Stomach (tissue), 4 donors: ENCODE measurements at regions not wholly inside any gene's neighbourhood (a gene's known extent, or its start where the extent isn't known, plus 50 kb on each side); places are given as distances from the start of the nearest gene placed in this dataset.

Experiments
- EP300 ChIP-seq: sonication (generic); formaldehyde crosslinking; IDR thresholded peaks from one replicate; pipeline ENCODE4 v1.6.1; 2017; ENCODE audit warnings: antibody characterized with exemption
- POLR2A ChIP-seq, 4 donors: fragments of 450-650 bp; IDR thresholded peaks; one replicate each; pipeline ENCODE4 v1.6.1; 2016; ENCODE audit warnings: antibody characterized with exemption in 4 of 4, control low read depth in 2 of 4, mild to moderate bottlenecking in 1 of 4, moderate library complexity in 1 of 4
- POLR2AphosphoS5 ChIP-seq, 3 donors: sonication (generic); formaldehyde crosslinking; IDR thresholded peaks; one replicate each; pipeline ENCODE4 v1.6.1; 2016; ENCODE audit warnings: antibody characterized with exemption in 3 of 3
- TF ChIP-seq, protein P1 (sequence below), 7 experiments: fragments of 450-650 bp in 4 of 7; fragments of 200-600 bp in 3 of 7; sonication (generic) in 3 of 7; IDR thresholded peaks; one replicate each; pipeline ENCODE4 v1.5.1; 2016 to 2019; ENCODE audit warnings: antibody characterized with exemption in 7 of 7, control low read depth in 2 of 7, mild to moderate bottlenecking in 1 of 7

DNA sequence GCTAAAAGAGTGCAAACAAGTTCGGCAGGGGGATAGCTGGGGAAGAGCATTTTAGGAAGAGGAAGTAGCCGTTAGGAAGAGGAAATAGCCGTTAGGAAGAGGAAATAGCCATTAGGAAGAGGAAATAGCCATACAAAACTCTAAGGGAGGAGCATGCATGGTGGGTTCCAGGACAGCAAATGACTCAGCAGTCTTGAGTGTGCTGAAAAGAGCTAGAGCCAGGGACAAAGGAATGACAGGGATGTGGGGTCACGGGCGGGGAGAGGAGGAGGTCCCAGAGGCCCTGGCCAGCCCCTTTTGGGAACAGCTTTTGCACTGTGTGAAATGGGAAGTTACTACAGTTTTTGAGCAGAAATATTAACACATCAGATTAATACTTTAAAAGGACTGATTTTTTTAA, 882.6 kb downstream of the TRIML1 start:
- TF ChIP-seq, protein P1, sequence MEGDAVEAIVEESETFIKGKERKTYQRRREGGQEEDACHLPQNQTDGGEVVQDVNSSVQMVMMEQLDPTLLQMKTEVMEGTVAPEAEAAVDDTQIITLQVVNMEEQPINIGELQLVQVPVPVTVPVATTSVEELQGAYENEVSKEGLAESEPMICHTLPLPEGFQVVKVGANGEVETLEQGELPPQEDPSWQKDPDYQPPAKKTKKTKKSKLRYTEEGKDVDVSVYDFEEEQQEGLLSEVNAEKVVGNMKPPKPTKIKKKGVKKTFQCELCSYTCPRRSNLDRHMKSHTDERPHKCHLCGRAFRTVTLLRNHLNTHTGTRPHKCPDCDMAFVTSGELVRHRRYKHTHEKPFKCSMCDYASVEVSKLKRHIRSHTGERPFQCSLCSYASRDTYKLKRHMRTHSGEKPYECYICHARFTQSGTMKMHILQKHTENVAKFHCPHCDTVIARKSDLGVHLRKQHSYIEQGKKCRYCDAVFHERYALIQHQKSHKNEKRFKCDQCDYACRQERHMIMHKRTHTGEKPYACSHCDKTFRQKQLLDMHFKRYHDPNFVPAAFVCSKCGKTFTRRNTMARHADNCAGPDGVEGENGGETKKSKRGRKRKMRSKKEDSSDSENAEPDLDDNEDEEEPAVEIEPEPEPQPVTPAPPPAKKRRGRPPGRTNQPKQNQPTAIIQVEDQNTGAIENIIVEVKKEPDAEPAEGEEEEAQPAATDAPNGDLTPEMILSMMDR (IDR thresholded peaks at IDR 0.05), result no peak
- TF ChIP-seq POLR2A (IDR thresholded peaks at IDR 0.05) (no peak), EP300 (no peak), POLR2AphosphoS5 (IDR thresholded peaks at IDR 0.05) (no peak)
